CD4-positive, alpha-beta T cell (primary cell): ENCODE measurements at regions not wholly inside any gene's neighbourhood (a gene's known extent, or its start where the extent isn't known, plus 50 kb on each side); places are given as distances from the start of the nearest gene placed in this dataset.

Experiments used
- ATAC-seq: fragments of 200-7000 bp; cut with Tn5 transposase; one replicate; pipeline ENCODE4 v1.10.0; 2022; ENCODE audit warnings: mild to moderate bottlenecking; ENCODE audit not compliant: poor library complexity
- CTCF ChIA-PET: fragments of 350-600 bp; sonication (Branson Sonifier 250); formaldehyde crosslinking; loops from one replicate; lab custom pipeline; 2021; ENCODE audit warnings: antibody characterized with exemption, inconsistent platforms; lab: Charles Lee
- POLR2A ChIA-PET: fragments of 350-600 bp; sonication (Branson Sonifier 250); formaldehyde crosslinking; loops from one replicate; lab custom pipeline; 2021; ENCODE audit warnings: antibody characterized with exemption, inconsistent platforms; lab: Charles Lee
- DNase-seq, 14 experiments: peaks; one replicate each; pipeline ENCODE4 v3.0.0-alpha.2; 2013 to 2020; ENCODE audit warnings: mixed read lengths in 2 of 14
- H3K27ac ChIP-seq, 2 donors: one replicate each; pipeline versions ENCODE4 v1.5.1 to v1.7.0; 2013; ENCODE audit warnings: low read length in 2 of 2, low read depth in 1 of 2, mild to moderate bottlenecking in 1 of 2
- H3K27me3 ChIP-seq, 2 experiments: 1 replicate in 1 of 2; 2 replicates in 1 of 2; pipeline versions ENCODE4 v1.6.1 to v1.7.0; 2013; ENCODE audit warnings: low read length in 2 of 2, control low read depth in 1 of 2, mild to moderate bottlenecking in 1 of 2, moderate library complexity in 1 of 2; ENCODE audit not compliant: insufficient read depth in 2 of 2, control insufficient read depth in 1 of 2
- H3K36me3 ChIP-seq: one replicate; pipeline ENCODE4 v1.6.1; 2013; ENCODE audit warnings: low read length, control low read depth; ENCODE audit not compliant: insufficient read depth
- H3K4me1 ChIP-seq: one replicate; pipeline ENCODE4 v1.6.1; 2013; ENCODE audit warnings: low read length, control low read depth; ENCODE audit not compliant: insufficient read depth
- H3K4me3 ChIP-seq: one replicate; pipeline ENCODE4 v1.5.1; 2013; ENCODE audit warnings: mild to moderate bottlenecking, low read length, moderate library complexity
- H3K9me3 ChIP-seq, 2 experiments: 1 replicate in 1 of 2; 2 replicates in 1 of 2; pipeline versions ENCODE4 v1.6.1 to v1.7.0; 2013; ENCODE audit warnings: low read length in 2 of 2, mild to moderate bottlenecking in 2 of 2, control low read depth in 1 of 2, moderate library complexity in 1 of 2; ENCODE audit not compliant: control insufficient read depth in 1 of 2, insufficient read depth in 1 of 2
- H3K27ac Mint-ChIP-seq: one replicate; pipeline ENCODE4 v1.8.0; 2020; ENCODE audit warnings: mixed read lengths
- H3K27me3 Mint-ChIP-seq: one replicate; pipeline ENCODE4 v1.8.0; 2021; ENCODE audit warnings: mixed read lengths
- H3K36me3 Mint-ChIP-seq: one replicate; pipeline ENCODE4 v1.8.0; 2021; ENCODE audit warnings: low read depth, mixed read lengths
- H3K4me1 Mint-ChIP-seq: one replicate; pipeline ENCODE4 v1.8.0; 2021; ENCODE audit warnings: low read depth, mixed read lengths
- H3K4me3 Mint-ChIP-seq: one replicate; pipeline ENCODE4 v1.8.0; 2020; ENCODE audit warnings: mild to moderate bottlenecking, mixed read lengths
- H3K9me3 Mint-ChIP-seq: one replicate; pipeline ENCODE4 v1.8.0; 2020; ENCODE audit warnings: mixed read lengths
- intact Hi-C, 2 experiments: fragments of 100-400 bp; cut with DNase I in 1 of 2; cut with micrococcal nuclease in 1 of 2; formaldehyde crosslinking; loops; one replicate each; pipeline versions ENCODE4 v1.15.1 to v1.9.0; 2023 to 2025; cut with DNase I, micrococcal nuclease
- TF ChIP-seq, protein P1 (sequence below): fragments of 200-600 bp; IDR thresholded peaks from one replicate; pipeline ENCODE4 v1.8.0; 2022; ENCODE audit warnings: antibody characterized with exemption, mild to moderate bottlenecking

DNA sequence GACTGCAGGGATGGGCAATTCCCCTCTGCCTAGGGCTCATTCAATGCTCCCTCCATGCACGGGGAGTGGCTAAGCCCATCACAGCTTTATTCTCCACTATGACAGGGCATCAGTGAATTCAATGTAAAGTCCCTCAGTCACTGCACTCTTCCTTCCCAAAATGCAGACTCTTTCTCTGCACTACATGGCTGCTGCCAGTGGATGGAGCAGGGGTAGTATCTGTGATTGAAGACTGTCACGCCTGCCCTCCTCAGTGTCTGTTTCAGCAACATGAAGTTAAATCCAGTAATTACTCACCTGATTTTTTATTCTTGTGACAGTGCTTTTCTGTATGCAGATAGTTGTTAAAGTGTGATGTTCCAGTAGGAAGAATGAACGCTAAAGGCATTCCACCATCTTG is 1323.2 kb downstream of the AMY1C start:
- no peaks in the 10 kb centered on the region for H3K4me1 Mint-ChIP-seq
- no peaks in the 10 kb centered on the region for H3K4me1 ChIP-seq
- no peak overlapping the region for H3K4me3 Mint-ChIP-seq
- TF ChIP-seq, protein P1, sequence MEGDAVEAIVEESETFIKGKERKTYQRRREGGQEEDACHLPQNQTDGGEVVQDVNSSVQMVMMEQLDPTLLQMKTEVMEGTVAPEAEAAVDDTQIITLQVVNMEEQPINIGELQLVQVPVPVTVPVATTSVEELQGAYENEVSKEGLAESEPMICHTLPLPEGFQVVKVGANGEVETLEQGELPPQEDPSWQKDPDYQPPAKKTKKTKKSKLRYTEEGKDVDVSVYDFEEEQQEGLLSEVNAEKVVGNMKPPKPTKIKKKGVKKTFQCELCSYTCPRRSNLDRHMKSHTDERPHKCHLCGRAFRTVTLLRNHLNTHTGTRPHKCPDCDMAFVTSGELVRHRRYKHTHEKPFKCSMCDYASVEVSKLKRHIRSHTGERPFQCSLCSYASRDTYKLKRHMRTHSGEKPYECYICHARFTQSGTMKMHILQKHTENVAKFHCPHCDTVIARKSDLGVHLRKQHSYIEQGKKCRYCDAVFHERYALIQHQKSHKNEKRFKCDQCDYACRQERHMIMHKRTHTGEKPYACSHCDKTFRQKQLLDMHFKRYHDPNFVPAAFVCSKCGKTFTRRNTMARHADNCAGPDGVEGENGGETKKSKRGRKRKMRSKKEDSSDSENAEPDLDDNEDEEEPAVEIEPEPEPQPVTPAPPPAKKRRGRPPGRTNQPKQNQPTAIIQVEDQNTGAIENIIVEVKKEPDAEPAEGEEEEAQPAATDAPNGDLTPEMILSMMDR = no peak
- DNase-seq = no peak
- H3K27ac ChIP-seq = no peak overlapping the region
- peaks cover 22% of the 10 kb centered on the region for H3K9me3 Mint-ChIP-seq
- no peaks in the 10 kb centered on the region for H3K36me3 ChIP-seq
- intact Hi-C loops = no loop called here
- no peaks in the 10 kb centered on the region for H3K36me3 Mint-ChIP-seq
- H3K27me3 ChIP-seq = no peaks in the 10 kb centered on the region
- H3K27me3 Mint-ChIP-seq = no peaks in the 10 kb centered on the region
- H3K27ac Mint-ChIP-seq = no peak overlapping the region
- H3K9me3 ChIP-seq = peaks cover 5 to 9% of the 10 kb centered on the region in 2 experiments
- H3K4me3 ChIP-seq = no peak overlapping the region
- POLR2A ChIA-PET = no interaction called here
- CTCF ChIA-PET = no interaction called here
- ATAC-seq = no peak

DNA sequence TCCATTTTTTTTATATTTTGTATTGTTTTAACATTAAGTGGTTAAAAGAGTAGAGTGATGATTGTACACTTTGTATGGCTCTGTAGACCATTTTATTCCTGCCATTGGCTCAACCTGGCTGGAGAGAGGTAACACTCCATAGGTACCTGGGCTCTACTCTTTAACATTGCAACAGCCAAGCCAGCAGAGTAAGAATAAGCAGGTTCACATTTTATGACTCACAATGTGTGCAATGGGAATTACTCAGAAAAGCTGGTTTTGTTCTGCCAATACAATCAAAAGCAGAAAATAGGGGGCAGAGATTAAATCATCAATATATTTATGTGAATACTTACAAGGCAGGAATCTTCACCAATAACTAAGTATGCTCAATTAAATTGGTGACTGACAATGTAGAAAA is 1324.0 kb downstream of the AMY1C start:
- no peak overlapping the region for H3K27ac Mint-ChIP-seq
- Histone ChIP-seq H3K27ac (no peak overlapping the region), H3K4me3 (no peak overlapping the region), H3K27me3 (no peaks in the 10 kb centered on the region), H3K36me3 (no peaks in the 10 kb centered on the region), H3K9me3 (peaks cover 5 to 9% of the 10 kb centered on the region in 2 experiments), H3K4me1 (no peaks in the 10 kb centered on the region)
- TF ChIP-seq, protein P1 = no peak
- H3K27me3 Mint-ChIP-seq = no peaks in the 10 kb centered on the region
- no peaks in the 10 kb centered on the region for H3K36me3 Mint-ChIP-seq
- CTCF ChIA-PET = no interaction called here
- DNase-seq (no peak), ATAC-seq (no peak)
- POLR2A ChIA-PET = no interaction called here
- no peak overlapping the region for H3K4me3 Mint-ChIP-seq
- H3K4me1 Mint-ChIP-seq = no peaks in the 10 kb centered on the region
- H3K9me3 Mint-ChIP-seq = peaks cover 20% of the 10 kb centered on the region
- intact Hi-C loops = no loop called here

DNA sequence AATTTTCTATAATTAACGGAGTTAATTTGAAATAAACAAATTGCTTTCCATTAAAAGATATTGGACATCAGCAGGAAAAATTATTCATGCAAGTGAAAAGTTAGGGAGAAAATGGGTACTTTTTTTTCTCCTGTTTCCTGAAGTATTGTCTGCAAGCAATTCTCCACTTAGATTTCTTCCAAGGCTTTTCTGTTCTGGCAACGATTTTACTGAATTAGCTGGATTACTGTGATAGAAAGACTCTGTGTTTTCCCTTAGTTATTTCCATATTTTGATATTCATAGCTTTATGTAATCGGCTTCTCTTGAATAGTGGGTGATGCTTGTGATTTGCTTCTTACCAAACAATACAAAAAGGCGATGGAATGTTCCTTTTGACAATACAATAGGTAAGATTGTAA is 1333.9 kb downstream of the AMY1C start:
- Mint-ChIP-seq H3K4me3 (no peak overlapping the region), H3K27ac (no peak overlapping the region), H3K27me3 (no peaks in the 10 kb centered on the region), H3K4me1 (no peaks in the 10 kb centered on the region), H3K36me3 (no peaks in the 10 kb centered on the region), H3K9me3 (peaks cover 2% of the 10 kb centered on the region)
- DNase-seq (no peak), ATAC-seq (no peak)
- ChIA-PET CTCF (no interaction called here), POLR2A (no interaction called here)
- TF ChIP-seq, protein P1 = no peak
- peaks cover 0 to 3% of the 10 kb centered on the region in 2 experiments for H3K9me3 ChIP-seq
- intact Hi-C loops = no loop called here
- H3K4me1 ChIP-seq = no peaks in the 10 kb centered on the region
- H3K36me3 ChIP-seq = no peaks in the 10 kb centered on the region
- H3K27ac ChIP-seq = no peak overlapping the region
- no peaks in the 10 kb centered on the region for H3K27me3 ChIP-seq
- no peak overlapping the region for H3K4me3 ChIP-seq
